Epidermal melanocyte (primary cell): ENCODE measurements at regions not wholly inside any gene's neighbourhood (a gene's known extent, or its start where the extent isn't known, plus 50 kb on each side); places are given as distances from the start of the nearest gene placed in this dataset.

Source experiments
- DNase-seq: peaks from one replicate; pipeline ENCODE4 v3.0.0; 2011; ENCODE audit warnings: low spot score; ENCODE audit not compliant: insufficient read length

DNA sequence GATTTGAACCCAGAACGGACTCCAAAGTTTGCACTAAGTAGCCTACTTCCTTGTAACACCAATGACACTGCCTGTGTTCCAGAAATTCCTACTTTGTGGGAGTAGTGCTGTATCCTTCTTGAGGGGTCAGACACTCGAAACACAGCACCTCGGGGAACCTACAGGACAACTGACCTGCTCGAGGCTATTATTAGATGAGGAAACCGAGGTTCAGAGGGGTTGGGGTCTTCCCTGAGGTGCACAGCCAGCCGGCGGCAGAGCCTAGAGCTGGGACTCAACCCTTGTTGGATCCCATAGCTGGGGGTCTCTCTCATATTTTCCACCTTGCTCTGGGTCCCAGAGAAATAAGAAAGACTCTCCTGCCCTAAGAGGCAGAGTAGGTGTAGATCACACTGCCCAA lies 89.8 kb upstream of the PTPN1 start:
- no peak for DNase-seq

DNA sequence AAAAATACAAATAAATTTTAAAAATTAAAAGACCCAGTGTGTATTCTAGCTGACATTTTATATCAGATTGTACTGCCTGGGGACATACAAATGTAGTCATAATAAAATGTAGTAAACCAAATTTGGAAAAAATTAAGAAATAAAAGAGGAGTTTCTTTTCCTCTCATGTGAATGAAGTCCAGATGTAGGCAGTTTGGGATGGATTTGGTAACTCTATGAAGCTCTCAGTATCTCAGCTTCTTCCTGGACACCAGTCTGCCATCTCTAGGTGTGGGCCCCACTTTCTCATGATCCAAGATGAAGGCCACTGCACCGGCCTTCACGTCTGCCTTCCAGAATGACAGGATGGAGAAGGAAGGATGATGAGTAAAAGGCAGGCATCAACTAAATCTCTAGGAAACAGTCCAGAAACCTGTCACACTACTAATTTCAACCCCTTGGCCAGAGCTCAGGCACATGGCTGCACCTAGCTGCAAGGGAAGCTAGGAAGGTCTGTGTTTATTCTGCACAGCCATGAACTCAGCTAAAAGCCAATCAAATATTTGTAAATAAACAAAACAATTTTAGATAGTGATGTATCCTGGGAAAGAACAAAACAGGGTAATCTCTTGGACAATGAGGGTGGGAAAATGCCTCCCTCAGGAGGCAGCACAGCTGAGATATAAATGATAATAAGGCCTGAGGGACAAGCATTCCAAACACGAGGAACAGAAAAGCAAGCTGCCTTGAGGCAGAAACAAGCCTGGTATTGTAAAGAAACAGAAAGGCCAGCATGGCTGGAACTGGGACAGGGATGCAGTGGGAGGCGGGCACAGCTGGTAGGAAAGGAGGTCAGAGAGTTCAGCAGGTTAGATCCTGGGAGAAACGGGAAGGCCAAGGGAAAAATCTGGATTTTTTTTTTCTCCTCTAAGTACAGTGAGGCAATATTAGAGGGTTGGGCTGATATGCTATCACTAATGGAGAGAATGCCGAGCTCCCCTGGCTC lies 88.5 kb upstream of the PTPN1 start:
- no peak for DNase-seq

DNA sequence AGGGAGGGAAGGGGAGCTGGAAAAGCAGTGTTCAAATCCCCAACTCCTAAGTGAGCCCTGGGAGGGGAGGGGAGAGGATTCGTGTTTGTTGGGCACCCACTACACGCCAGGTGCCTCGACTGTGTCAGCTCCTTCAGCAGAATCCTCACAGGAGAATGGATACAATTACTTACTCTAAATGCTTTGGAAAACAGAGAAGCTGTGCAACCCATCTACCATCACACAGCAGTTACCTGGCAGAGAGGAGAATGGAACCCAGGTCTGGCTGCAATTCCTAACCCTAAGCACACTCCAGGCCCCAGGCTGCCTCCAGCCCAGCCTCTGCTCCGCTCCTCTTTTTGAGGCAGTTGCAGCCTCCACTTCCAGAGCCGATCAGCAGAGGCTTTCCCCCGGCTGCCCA lies 86.4 kb upstream of the PTPN1 start:
- DNase-seq = no peak

DNA sequence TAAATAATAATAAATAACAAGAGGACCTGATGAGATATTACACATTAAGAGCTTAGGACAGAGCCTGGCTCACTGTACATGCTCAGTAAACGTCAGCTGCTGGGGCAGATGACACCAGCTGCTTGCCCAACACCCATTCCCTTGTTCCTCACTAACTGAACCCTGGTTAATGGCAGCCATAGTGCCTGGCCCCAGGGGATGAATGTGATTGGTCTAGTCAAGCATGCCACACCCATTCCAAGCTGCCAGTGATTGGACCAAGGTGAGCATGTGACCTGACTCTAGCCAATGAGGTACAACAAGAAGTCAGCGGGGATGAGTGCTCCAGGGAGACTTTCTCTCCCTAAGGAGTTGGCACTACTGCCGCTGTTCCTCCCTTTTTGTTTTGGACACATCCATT lies 85.1 kb upstream of the PTPN1 start:
- no peak for DNase-seq

DNA sequence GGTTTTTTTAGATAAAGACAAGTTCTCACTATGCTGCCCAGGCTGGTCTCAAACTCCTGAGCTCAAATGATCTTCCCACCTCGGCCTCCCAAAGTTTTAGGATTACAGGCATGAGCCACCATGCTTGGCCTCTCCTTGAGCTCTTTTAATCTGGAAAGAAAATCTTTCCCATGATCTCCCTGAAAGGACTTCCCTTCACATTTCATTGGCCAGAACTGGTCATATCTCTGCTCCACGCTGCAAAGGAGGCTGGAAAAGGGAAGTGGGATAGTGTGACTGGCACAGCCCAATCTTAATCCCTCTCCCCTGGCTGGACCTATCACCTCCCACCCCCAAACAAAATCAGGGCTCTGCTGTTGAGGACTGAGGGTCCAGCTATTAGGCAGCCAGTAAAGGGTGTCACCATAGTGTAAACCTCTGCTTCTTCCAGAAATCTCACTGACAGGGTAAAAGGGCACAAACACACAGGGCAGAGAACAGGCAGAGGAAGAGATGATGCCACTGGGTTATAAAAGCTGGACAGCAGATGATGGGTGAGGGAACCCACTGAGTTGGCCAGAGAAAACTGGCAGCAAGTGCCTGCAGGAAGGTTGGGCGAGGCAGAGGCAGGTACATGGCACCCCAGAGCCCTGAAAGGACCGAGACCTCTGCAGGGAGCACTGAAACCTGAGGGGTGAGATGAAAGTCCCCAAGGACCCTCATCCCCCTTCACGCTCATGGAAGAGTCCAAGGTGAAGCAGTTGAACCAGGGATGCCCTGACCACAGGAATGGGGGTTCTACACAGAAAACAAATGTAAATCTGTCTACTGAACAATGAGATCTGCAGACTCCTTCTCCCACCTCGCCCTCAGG lies 83.1 kb upstream of the PTPN1 start:
- DNase-seq = no peak

DNA sequence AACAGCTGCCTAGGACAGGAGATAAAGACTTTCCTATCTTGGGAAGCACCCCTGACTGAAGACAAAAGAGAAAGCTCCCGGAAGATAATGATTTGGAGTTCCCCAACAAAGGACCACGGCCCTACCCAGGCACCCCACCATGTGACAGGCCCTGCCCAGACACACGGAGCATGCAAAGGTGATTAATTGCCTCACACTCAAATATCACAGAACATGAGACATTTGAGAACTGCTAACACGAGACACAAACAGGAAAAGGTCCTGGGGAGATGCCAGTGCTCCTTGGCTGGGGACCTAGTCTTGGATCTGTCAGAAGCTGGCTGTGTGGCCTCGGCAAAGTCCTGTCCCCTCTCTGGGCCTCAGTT lies 82.5 kb upstream of the PTPN1 start:
- DNase-seq = no peak

DNA sequence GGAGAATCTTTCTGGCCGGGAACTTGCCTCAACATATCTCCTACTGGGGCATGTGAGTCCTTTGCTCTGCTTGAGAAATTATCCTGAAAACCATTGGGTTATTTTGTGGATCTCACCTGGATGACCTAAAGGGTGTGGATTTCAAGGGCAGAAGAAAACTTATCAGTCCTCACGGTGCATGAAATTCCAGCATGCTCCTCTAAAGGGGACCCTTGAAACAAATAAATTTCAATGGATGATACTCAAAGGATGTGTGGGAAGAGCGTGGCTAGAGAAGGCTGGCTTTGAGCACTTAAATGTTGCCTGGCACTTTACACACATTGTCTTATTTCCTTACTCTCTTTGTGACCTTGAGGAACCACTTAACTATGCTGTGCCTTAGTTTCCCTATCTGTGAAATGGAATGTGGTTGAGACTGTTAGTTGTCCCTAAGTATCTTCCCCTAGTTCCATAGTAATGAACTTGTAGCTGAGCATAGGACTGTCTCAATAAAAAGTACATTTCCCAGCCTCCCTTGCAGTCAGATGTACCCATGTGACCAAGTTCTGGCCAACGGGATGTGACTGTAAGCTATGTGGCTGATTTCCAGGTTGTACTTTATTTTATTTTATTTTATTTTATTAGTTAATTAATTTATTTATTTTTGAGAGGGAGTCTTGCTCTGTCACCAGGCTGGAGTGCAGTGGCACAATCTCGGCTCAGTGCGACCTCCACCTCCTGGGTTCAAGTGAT lies 81.9 kb upstream of the PTPN1 start:
- DNase-seq = no peak

DNA sequence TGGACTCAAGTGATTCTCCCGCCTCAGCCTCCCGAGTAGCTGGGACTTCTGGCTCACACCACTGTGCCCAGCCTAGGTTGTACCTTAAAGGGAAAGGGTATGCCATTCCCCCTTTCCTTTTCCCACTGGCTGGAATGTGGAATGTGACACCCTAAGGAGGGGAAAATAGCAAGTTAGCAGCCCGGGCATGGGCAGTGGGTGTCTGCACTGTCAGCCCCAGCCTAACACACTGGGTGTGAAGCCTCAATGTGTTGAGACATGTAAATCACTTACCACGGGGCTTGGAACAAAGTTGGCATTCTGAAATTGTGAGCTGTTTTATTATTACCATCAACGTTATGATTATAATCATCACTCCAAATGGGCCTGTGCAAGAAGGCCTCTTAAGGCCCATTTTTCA lies 80.8 kb upstream of the PTPN1 start:
- DNase-seq = no peak

DNA sequence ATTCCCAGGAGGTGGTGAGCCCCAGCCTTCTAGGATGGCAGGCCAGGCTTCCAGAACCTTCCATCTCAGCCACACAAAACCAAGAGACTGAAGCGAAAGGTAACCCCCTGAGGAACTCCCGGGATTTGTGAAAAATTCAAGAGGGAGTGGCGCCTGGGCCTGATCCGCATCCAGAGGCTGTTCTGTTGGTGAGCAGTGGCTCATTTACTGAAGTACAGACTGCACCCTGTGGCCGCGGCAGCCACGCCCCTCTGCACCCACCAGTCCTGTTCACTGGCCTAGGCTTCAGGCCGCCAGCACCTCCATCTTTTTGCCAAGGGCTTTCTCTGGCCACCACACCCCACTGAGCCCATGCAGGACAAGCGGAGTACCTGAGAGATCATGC lies 79.1 kb upstream of the PTPN1 start:
- DNase-seq = no peak

DNA sequence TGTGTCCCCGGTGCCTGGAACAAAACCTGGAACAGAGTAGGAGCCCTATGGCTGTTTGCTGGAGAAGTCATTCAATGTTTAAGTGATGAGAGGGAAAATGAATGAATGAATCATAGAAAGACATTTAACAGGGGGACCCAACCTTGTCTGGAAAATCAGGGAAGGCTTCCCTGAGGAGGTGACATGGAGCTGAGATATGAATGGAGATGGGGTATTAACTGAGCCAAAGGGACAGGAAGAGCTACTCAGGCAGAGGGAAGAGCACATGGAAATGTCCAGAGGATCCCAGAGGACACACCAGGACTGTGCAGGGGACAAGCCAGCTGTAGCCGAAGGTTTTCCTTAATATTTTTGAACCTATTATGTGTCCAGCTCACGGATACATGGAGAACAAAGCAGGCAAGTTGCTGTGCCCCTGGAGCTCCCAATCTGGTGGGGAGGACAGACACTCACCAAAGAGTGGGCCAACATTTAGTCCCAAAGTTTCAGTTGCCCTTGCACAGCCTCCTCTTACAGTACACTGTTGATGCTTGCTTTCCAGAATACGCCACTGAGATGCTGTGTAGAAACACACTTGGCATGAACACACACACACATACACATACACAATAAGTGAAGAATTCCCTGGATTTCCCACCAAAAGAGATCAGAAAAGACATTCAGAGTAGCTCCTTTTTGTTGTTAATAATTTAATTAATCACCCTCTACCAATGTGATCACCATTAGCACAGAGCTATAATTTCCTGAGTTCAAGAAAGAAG lies 77.0 kb upstream of the PTPN1 start:
- no peak for DNase-seq

DNA sequence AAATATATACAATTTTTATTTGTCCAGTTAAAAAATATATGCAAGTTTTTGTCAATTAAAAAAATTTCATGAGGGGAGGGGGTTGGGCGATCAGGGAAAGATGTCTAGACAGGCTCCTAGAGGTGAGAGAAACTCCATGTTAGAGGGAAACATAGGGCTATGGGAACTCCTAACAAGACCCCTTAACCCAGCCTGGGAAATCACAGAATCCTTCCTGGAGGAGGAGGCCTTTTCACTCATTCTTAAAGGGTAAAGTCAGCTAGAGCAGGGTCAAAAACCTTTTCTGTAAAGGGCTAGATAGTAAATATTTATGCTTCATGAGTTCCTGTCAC lies 75.9 kb upstream of the PTPN1 start:
- DNase-seq = no peak

DNA sequence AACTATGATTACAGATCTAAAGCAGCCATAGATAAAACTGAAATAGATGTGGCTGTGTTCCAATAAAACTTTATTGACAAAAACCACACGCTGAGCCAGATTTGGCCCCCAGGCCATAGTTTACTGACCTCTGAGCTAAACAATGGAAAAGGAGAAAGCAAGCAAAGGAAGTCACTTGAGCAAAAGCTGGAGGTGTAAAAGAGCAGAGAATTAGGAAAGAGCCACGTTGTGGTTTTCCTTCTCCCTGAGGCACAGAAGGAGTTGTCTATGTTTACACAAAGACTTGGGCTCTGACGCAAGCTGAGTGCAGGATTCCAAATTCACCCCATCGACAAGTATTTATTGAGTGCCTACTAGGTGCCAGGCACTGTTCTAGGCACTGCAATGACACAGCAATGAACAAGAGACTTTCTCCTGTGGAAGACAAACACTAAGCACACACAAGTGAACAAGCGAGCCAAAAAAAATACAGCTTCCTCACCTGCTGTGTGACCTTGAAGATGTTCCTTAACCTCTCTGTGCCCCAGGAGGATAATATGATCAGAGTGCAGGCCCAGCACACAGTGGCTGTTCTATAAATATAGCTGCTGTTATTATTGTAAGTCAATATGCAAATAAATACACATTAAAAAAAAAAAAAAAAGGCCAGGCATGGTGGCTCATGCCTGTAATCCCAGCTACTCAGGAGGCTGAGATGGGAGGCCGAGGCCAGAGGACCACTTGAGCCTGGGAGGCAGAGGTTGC lies 75.4 kb upstream of the PTPN1 start:
- no peak for DNase-seq

DNA sequence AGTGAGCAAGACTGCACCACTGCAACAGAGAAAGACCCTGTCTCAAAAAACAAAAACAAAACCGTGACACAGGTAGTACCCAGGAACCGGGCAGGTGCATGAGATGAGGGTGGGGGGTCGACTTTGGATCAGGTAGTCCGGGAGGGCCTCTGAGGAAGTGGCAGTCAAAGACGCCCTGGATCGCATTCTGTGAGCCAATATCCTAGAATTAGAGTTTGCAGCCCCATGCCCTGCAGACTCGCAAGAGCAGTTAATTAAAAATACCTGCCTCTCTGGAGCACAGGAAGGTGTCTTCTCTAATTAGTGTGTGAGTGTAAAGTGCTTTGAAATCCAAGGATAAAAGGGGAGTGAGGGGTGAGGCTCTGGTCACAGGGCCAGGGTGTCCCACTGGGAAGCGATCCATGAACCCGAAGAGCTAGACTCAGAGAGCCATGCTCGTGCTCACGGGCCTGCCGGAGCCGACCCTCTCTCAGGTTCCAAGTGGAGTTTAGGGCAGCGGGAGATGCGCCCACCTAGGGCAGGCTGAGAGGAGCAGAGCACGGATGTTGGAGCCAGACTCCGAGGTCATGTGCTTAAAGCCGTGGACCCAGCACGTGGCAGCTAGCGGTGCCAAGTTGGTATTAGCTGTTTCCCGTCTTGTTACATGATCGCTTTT lies 74.7 kb upstream of the PTPN1 start:
- no peak for DNase-seq

DNA sequence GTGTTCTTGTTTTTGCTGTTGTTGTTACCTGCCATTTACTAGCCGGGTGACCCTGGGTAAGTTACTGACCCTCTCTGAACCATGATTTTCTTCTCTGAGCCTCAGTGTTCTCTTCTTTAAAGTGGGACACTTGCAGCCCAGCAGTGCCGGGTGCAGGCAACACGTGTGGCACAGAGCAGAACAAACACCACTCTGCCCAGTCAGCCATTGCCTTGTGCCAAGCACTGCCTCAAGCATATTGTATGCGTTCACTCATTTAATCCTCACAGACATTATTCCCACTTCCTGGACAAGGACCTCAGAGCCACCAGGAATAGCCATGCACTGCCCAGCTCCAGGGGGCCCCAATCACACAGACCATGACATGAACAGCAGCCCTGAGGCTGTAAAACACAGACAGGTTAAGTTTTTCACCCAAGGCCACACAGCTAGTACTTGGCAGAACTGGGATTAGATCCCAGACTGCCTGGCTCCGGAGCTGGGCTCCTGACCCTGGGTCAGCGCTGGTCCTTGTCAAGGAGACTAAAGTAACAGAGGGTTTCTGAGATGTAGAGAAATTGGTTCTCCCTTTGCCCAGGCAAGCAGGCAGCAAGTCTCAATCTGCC lies 74.0 kb upstream of the PTPN1 start:
- DNase-seq = no peak

DNA sequence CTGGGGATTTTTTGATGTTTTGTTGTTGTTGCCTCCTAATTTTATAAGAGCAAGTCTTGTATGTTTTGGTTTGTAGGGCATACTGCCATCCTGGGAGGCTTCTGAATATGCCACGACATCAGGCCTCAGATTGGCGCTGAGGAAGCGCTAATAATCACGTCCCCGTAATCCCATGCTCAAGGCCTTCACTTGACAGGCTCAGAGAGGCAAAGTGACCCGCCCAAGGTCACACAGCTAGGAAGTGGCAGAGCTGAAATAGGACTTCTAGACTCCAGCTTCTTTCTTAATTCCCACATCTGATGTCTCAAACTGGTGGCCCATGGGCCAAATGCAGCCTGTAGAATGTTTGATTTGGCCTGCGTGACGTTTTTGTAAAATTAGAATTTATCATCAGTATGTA lies 73.5 kb upstream of the PTPN1 start:
- DNase-seq = no peak

DNA sequence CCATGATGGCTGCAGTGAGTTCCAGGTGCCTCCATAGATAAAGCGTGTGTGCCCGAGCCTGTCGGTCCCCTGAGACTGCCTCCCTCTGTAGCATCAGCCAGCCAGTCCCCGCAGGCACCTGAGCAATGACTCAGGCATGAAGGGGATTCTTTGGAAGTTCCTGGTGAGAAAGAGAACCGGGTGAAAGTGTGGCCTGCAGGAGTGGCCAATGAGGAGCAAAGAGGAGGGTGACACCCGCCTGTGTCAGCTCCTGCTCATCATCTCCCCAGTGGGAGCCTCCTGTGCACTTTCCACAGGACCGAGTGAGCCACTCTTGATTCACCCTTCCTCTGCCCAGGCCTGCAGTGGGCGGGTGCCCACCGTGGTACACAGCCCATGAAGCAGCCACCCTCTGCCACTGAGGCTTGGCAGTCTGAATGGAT lies 71.2 kb upstream of the PTPN1 start:
- no peak for DNase-seq

DNA sequence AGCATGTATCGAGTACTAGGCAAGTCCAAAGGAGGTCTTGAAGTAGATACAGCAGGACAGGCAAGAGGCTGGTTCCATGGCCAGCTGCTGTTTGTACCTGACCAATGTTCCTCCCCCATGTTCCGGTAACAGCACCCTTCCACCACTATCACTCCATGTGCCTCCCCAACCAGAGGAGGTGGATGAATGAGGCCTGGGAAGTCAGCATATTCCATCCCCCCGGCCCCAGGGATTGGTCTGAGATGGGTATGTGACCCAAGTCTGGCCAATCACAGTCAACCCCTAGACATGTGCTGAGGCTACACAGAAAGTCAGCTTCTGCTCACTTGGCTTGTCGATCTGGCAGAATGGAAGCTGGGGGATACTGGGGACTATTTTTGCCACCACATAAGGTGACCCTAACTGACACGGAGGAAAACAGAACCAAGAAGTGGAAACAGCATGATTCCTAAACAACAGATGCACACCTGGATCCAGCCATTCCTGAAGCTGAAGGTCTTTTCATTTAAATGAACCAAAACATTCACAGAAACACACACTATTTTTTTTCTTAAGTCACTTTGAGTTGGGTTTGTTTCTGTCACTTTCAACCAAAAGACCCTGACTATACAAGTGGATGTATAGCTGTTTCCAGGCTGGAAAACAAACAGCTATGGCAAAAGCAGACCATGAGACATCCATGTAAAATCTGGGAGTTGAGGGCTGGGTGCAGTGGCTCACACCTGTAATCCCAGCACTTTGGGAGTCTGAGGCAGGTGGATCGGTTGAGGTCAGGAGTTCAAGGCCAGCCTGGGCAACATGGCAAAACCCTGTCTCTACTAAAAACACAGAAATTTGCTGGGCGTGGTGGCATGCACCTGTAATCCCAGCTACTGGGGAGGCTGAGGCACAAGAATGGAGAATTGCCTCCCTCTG lies 70.4 kb upstream of the PTPN1 start:
- DNase-seq = no peak

DNA sequence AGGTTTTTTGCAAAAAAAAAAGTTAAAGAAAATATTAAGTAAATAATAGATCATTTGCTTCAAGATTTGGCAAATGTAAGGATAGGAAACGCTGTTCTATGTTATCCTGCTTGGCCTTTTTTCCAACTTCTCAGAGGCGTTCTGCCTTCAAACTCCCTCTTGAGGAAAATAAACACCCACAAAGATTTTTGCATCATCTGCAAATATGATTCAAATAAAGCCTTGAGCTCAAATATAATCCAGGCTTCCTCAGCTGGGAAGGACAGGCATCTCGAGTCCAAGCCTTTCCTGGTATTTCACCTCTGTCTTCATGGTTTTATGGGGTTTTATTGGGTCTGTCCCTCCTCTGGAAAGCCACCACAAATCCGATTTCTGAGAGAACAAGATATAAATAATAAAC lies 67.7 kb upstream of the PTPN1 start:
- DNase-seq = no peak
